ENCODE measurements at regions not wholly inside any gene's neighbourhood (a gene's known extent, or its start where the extent isn't known, plus 50 kb on each side); places are given as distances from the start of the nearest gene placed in this dataset.
"Not testable (repeated sequence)": the region's sequence is repeated elsewhere in the genome, so short reads cannot be mapped to it uniquely, and the experiment has no call there.

- DNase-seq: no peak
Observed at GRCh38 chr1:192862271-192862670, 53.4 kb downstream of the RGS2 start.

- DNase-seq: no peak
Observed at GRCh38 chr1:192866241-192866868, 57.5 kb downstream of the RGS2 start.

GRCh38 chr1:192867180-192867579 is 58.3 kb downstream of the RGS2 start:
- no peak for DNase-seq

- DNase-seq: no peak
Observed at GRCh38 chr1:192869308-192869940, 60.6 kb downstream of the RGS2 start.

- no peak for DNase-seq
Observed at GRCh38 chr1:192872010-192872409, 63.2 kb downstream of the RGS2 start.

- no peak for DNase-seq
Observed at GRCh38 chr1:192873836-192874235, 65.0 kb downstream of the RGS2 start.

GRCh38 chr1:192876633-192877032 is 67.8 kb downstream of the RGS2 start:
- DNase-seq: no peak

- no peak for DNase-seq
Observed at GRCh38 chr1:192877283-192877886, 68.5 kb downstream of the RGS2 start.

GRCh38 chr1:192878249-192878648 is 69.4 kb downstream of the RGS2 start:
- DNase-seq: no peak

GRCh38 chr1:192879406-192879805 is 70.6 kb downstream of the RGS2 start:
- DNase-seq: no peak

GRCh38 chr1:192880231-192880630 is 71.4 kb downstream of the RGS2 start:
- no peak for DNase-seq

- no peak for DNase-seq
Observed at GRCh38 chr1:192884241-192884640, 75.4 kb downstream of the RGS2 start.

- not testable (repeated sequence) for DNase-seq
Observed at GRCh38 chr1:192885387-192885786, 76.5 kb downstream of the RGS2 start.

- no peak for DNase-seq
Observed at GRCh38 chr1:192887426-192887825, 78.6 kb downstream of the RGS2 start.

GRCh38 chr1:192888574-192888973 is 79.7 kb downstream of the RGS2 start:
- DNase-seq: no peak

- no peak for DNase-seq
Observed at GRCh38 chr1:192889082-192889481, 80.2 kb downstream of the RGS2 start.

- DNase-seq: no peak
Observed at GRCh38 chr1:192890134-192890533, 81.3 kb downstream of the RGS2 start.

- DNase-seq: no peak
Observed at GRCh38 chr1:192892934-192893333, 84.1 kb downstream of the RGS2 start.

GRCh38 chr1:192895487-192895886 is 86.6 kb downstream of the RGS2 start:
- not testable (repeated sequence) for DNase-seq

- no peak for DNase-seq
Observed at GRCh38 chr1:192896376-192896775, 87.5 kb downstream of the RGS2 start.

GRCh38 chr1:192901500-192901899 is 92.7 kb downstream of the RGS2 start:
- no peak for DNase-seq

- no peak for DNase-seq
Observed at GRCh38 chr1:192903142-192903541, 94.3 kb downstream of the RGS2 start.

- peak; percentile 86 for DNase-seq
Observed at GRCh38 chr1:192904438-192904895, 95.6 kb downstream of the RGS2 start.

- DNase-seq: no peak
Observed at GRCh38 chr1:192905049-192905448, 96.2 kb downstream of the RGS2 start.

All from HCEC 1CT (cell line).